IMR-90 (cell line): ENCODE measurements at regions not wholly inside any gene's neighbourhood (a gene's known extent, or its start where the extent isn't known, plus 50 kb on each side); places are given as distances from the start of the nearest gene placed in this dataset.

Experiments
- ATAC-seq: fragments of 200-7000 bp; cut with Tn5 transposase; 2 replicates; pipeline ENCODE4 v1.9.1; 2020; ENCODE audit warnings: low read depth, mild to moderate bottlenecking, moderate library complexity
- BruUV-seq: library from RNA; stranded (reverse); fragments of 400-500 nt; replicated peaks from 2 replicates; lab custom pipeline; 2021; lab: Mats Ljungman, UMichigan
- CTCF ChIA-PET: fragments of 300-600 bp; formaldehyde crosslinking; extraction: SDS; loops from one replicate; lab custom pipeline; 2021; ENCODE audit warnings: antibody characterized with exemption; lab: Yijun Ruan, JAX
- POLR2A ChIA-PET: fragments of 300-600 bp; sonication (Branson Sonifier 250); formaldehyde crosslinking; loops from one replicate; lab custom pipeline; 2022; ENCODE audit warnings: antibody characterized with exemption; ENCODE audit not compliant: unreplicated experiment; lab: Charles Lee
- DNase-seq: peaks from one replicate; pipeline ENCODE4 v3.0.0; 2013
- H2AFZ ChIP-seq: replicated peaks from 2 replicates; pipeline ENCODE3; 2013; ENCODE audit warnings: low read length, mild to moderate bottlenecking; ENCODE audit not compliant: poor library complexity
- H2AK5ac ChIP-seq: 2 replicates; pipeline ENCODE4 v1.6.1; 2013; ENCODE audit warnings: low read depth, low read length, inconsistent platforms
- H2AK9ac ChIP-seq: replicated peaks from 2 replicates; pipeline ENCODE3; 2013; ENCODE audit warnings: mild to moderate bottlenecking, low read depth, low read length, moderate library complexity; ENCODE audit not compliant: poor library complexity
- H2BK120ac ChIP-seq: 2 replicates; pipeline ENCODE4 v1.6.1; 2013; ENCODE audit warnings: low read depth, low read length, inconsistent platforms
- H2BK15ac ChIP-seq: 3 replicates; pipeline ENCODE4 v1.6.1; 2013; ENCODE audit warnings: low read depth, low read length, inconsistent platforms
- H2BK20ac ChIP-seq: 2 replicates; pipeline ENCODE4 v1.6.1; 2013; ENCODE audit warnings: low read depth, mild to moderate bottlenecking, inconsistent platforms, low read length, moderate library complexity
- H2BK5ac ChIP-seq: 2 replicates; pipeline ENCODE4 v1.6.1; 2013; ENCODE audit warnings: mild to moderate bottlenecking, low read depth, low read length, inconsistent platforms; ENCODE audit not compliant: poor library complexity, severe bottlenecking
- H3K14ac ChIP-seq: replicated peaks from 2 replicates; pipeline ENCODE4 v1.6.1; 2013; ENCODE audit warnings: low read depth, low read length, inconsistent platforms
- H3K18ac ChIP-seq: 2 replicates; pipeline ENCODE4 v1.6.1; 2013; ENCODE audit warnings: low read depth, low read length, control low read depth
- H3K23ac ChIP-seq: 2 replicates; pipeline ENCODE4 v1.6.1; 2013; ENCODE audit warnings: low read depth, low read length, inconsistent platforms
- H3K27ac ChIP-seq: 2 replicates; pipeline ENCODE4 v1.5.1; 2013; ENCODE audit warnings: mild to moderate bottlenecking, control low read depth, low read length; ENCODE audit not compliant: insufficient read depth
- H3K27me3 ChIP-seq: 2 replicates; pipeline ENCODE4 v1.6.1; 2013; ENCODE audit warnings: low read length; ENCODE audit not compliant: control insufficient read depth, insufficient read depth
- H3K36me3 ChIP-seq: 2 replicates; pipeline ENCODE4 v1.6.1; 2013; ENCODE audit warnings: low read length, mixed read lengths; ENCODE audit not compliant: control insufficient read depth, insufficient read depth
- H3K4ac ChIP-seq: 2 replicates; pipeline ENCODE4 v1.6.1; 2013; ENCODE audit warnings: low read depth, low read length, inconsistent platforms
- H3K4me1 ChIP-seq: 2 replicates; pipeline ENCODE4 v1.6.1; 2013; ENCODE audit warnings: low read length, mixed read lengths; ENCODE audit not compliant: control insufficient read depth, insufficient read depth
- H3K4me2 ChIP-seq: 2 replicates; pipeline ENCODE4 v1.6.1; 2013; ENCODE audit warnings: low read depth, mild to moderate bottlenecking, control low read depth, low read length, moderate library complexity
- H3K4me3 ChIP-seq: 2 replicates; pipeline ENCODE4 v1.5.1; 2013; ENCODE audit warnings: low read depth, mild to moderate bottlenecking, control low read depth, low read length, moderate library complexity; ENCODE audit not compliant: insufficient read depth
- H3K56ac ChIP-seq: 2 replicates; pipeline ENCODE4 v1.6.1; 2013; ENCODE audit warnings: low read length, inconsistent platforms; ENCODE audit not compliant: insufficient read depth; ENCODE audit errors: extremely low read depth
- H3K79me1 ChIP-seq, 2 experiments: 2 replicates each; pipeline ENCODE4 v1.6.1; 2013; ENCODE audit warnings: low read length in 2 of 2, inconsistent platforms in 1 of 2, low read depth in 1 of 2
- H3K9ac ChIP-seq: 2 replicates; pipeline ENCODE4 v1.6.1; 2013; ENCODE audit warnings: low read depth, low read length, control low read depth
- H3K9me1 ChIP-seq: 2 replicates; pipeline ENCODE4 v1.6.1; 2013; ENCODE audit warnings: low read length, inconsistent platforms; ENCODE audit not compliant: insufficient read depth
- H3K9me3 ChIP-seq: 2 replicates; pipeline ENCODE4 v1.6.1; 2013; ENCODE audit warnings: low read length; ENCODE audit not compliant: control insufficient read depth, insufficient read depth
- H4K20me1 ChIP-seq: 2 replicates; pipeline ENCODE4 v1.6.1; 2013; ENCODE audit warnings: low read length, inconsistent platforms; ENCODE audit not compliant: insufficient read depth
- H4K5ac ChIP-seq: 2 replicates; pipeline ENCODE4 v1.6.1; 2013; ENCODE audit warnings: mild to moderate bottlenecking, low read depth, low read length, control low read depth
- H4K8ac ChIP-seq, 2 experiments: 2 replicates each; pipeline ENCODE4 v1.6.1; 2013; ENCODE audit warnings: low read depth in 2 of 2, low read length in 2 of 2, control low read depth in 1 of 2, inconsistent platforms in 1 of 2
- H4K91ac ChIP-seq: 2 replicates; pipeline ENCODE4 v1.6.1; 2013; ENCODE audit warnings: low read depth, low read length, inconsistent platforms; ENCODE audit not compliant: insufficient read depth
- MAZ ChIP-seq: IDR thresholded peaks from 2 replicates; pipeline ENCODE4 v1.6.1; 2012; ENCODE audit warnings: low read depth, mild to moderate bottlenecking, low read length, improper control_type of control experiment, moderate library complexity, borderline replicate concordance
- WGBS, 2 experiments: methylation state at CpG; one replicate each; pipeline versions ENCODE4 v1.1.5 to v1.1.7; 2013; ENCODE audit warnings: missing lambda C conversion rate in 2 of 2; ENCODE audit not compliant: insufficient read length in 1 of 2; ENCODE audit errors: extremely low coverage in 2 of 2; 5-methylcytosine and 5-hydroxymethylcytosine counted together
- dilution Hi-C: fragments of 300-500 bp; cut with HindIII; formaldehyde crosslinking; loops from one replicate; pipeline ENCODE4 v1.14.3; 2018; ENCODE audit warnings: low sequenced_read_pairs; ENCODE audit not compliant: unreplicated experiment
- in situ Hi-C: fragments of 300-500 bp; cut with MboI; formaldehyde crosslinking; loops from 3 replicates; pipeline ENCODE4 v1.14.3; 2019; ENCODE audit warnings: low sequenced_read_pairs, inconsistent platforms, mixed read lengths
- intact Hi-C: fragments of 100-400 bp; cut with micrococcal nuclease; formaldehyde crosslinking; loops from 2 replicates; pipeline ENCODE4 v1.10.0; 2022

- no peak for DNase-seq
Measured at GRCh38 chr6:144639654-144640053, 354.5 kb downstream of the UTRN start.

More at GRCh38 chr6:144639654-144640053, 354.5 kb downstream of the UTRN start:
- no peak for TF ChIP-seq MAZ
- Histone ChIP-seq H3K4me3 (no peak overlapping the region), H3K4me1 (no peaks in the 10 kb centered on the region), H4K5ac (no peak overlapping the region), H3K36me3 (no peaks in the 10 kb centered on the region), H3K4ac (no peak overlapping the region), H3K27me3 (no peaks in the 10 kb centered on the region), H2BK20ac (no peak overlapping the region), H2BK5ac (no peak overlapping the region), H3K23ac (no peak overlapping the region), H2AK5ac (no peak overlapping the region), H4K20me1 (no peaks in the 10 kb centered on the region), H3K9me1 (no peaks in the 10 kb centered on the region), H3K56ac (no peak overlapping the region), H2BK120ac (no peak overlapping the region), H2AFZ (no peak overlapping the region), H4K91ac (no peak overlapping the region), H3K79me1 (peaks cover 0 to 2% of the 10 kb centered on the region in 2 experiments; a peak in 1 of 4 replicates), H2AK9ac (no peak overlapping the region), H4K8ac (no peak overlapping the region), H3K18ac (no peak overlapping the region), H3K4me2 (no peak overlapping the region), H3K9me3 (no peaks in the 10 kb centered on the region), H2BK15ac (no peak overlapping the region), H3K9ac (no peak overlapping the region), H3K27ac (no peak overlapping the region), H3K14ac (no peak overlapping the region)
- ATAC-seq, result no peak
- dilution Hi-C loops (no loop called here), intact Hi-C loops (loop anchor here (1.0 kb wide), 1 partner anchor 11 kb away; no protein-coding TSS in a partner anchor), in situ Hi-C loops (no loop called here)
- ChIA-PET POLR2A (no interaction called here), CTCF (no interaction called here)
- 67% methylated on average over 1 of the region's 1 CpG; no CpG with 5 or more reads in 1 of the 2 experiments for WGBS, 2 experiments
- no TSS peak for BruUV-seq
